GM19043 (cell line): ENCODE measurements at regions not wholly inside any gene's neighbourhood (a gene's known extent, or its start where the extent isn't known, plus 50 kb on each side); places are given as distances from the start of the nearest gene placed in this dataset.

ENCODE experiments used
- ATAC-seq: cut with Tn5 transposase; IDR thresholded peaks from one replicate; pipeline ENCODE4 v1.9.1; 2021; ENCODE audit warnings: low read depth; ENCODE audit not compliant: unreplicated experiment

GRCh38 chr4:140281828-140282552, 91.5 kb upstream of the SCOC start:
- no peak for ATAC-seq

- no peak for ATAC-seq
Observed at GRCh38 chr4:140277576-140277975, 95.9 kb upstream of the SCOC start.

GRCh38 chr4:140271553-140271952, 101.9 kb upstream of the SCOC start:
- no peak for ATAC-seq

- ATAC-seq = no peak
Observed at GRCh38 chr4:140269369-140269768, 104.1 kb upstream of the SCOC start.

GRCh38 chr4:140268186-140268841, 105.1 kb upstream of the SCOC start:
- ATAC-seq = no peak

- no peak for ATAC-seq
Observed at GRCh38 chr4:140267576-140267975, 105.9 kb upstream of the SCOC start.

GRCh38 chr4:140266958-140267568, 106.4 kb upstream of the SCOC start:
- no peak for ATAC-seq

GRCh38 chr4:140260227-140260626, 106.2 kb upstream of the MAML3 start:
- no peak for ATAC-seq

GRCh38 chr4:140258476-140258875, 104.5 kb upstream of the MAML3 start:
- ATAC-seq = no peak

- ATAC-seq = no peak
Observed at GRCh38 chr4:140257461-140258305, 103.7 kb upstream of the MAML3 start.

- no peak for ATAC-seq
Observed at GRCh38 chr4:140256941-140257340, 103.0 kb upstream of the MAML3 start.

GRCh38 chr4:140256335-140256734, 102.4 kb upstream of the MAML3 start:
- ATAC-seq = no peak

- no peak for ATAC-seq
Observed at GRCh38 chr4:140255927-140256326, 101.9 kb upstream of the MAML3 start.

GRCh38 chr4:140255467-140255866, 101.5 kb upstream of the MAML3 start:
- ATAC-seq = no peak

GRCh38 chr4:140254651-140255299, 100.8 kb upstream of the MAML3 start:
- ATAC-seq = no peak

- ATAC-seq = no peak
Observed at GRCh38 chr4:140253556-140254027, 99.6 kb upstream of the MAML3 start.

- ATAC-seq = no peak
Observed at GRCh38 chr4:140252742-140253555, 99.0 kb upstream of the MAML3 start.

- no peak for ATAC-seq
Observed at GRCh38 chr4:140252141-140252741, 98.3 kb upstream of the MAML3 start.

- no peak for ATAC-seq
Observed at GRCh38 chr4:140251571-140251970, 97.6 kb upstream of the MAML3 start.
